LNCAP (cell line): ENCODE measurements at regions not wholly inside any gene's neighbourhood (a gene's known extent, or its start where the extent isn't known, plus 50 kb on each side); places are given as distances from the start of the nearest gene placed in this dataset.

ENCODE experiments used
- CTCF ChIP-seq: fragments of 450-650 bp; IDR thresholded peaks from 2 replicates; pipeline ENCODE4 v1.5.1; 2017; ENCODE audit warnings: mild to moderate bottlenecking

- no peak for TF ChIP-seq CTCF
These were observed 72.8 kb upstream of the MC4R start for GRCh38 chr18:60445341-60445740.

- TF ChIP-seq CTCF, result no peak
These were observed 74.2 kb upstream of the MC4R start for GRCh38 chr18:60446821-60447220.

- TF ChIP-seq CTCF, result no peak
These were observed 76.1 kb upstream of the MC4R start for GRCh38 chr18:60448487-60449267.

GRCh38 chr18:60452421-60452820, 79.8 kb upstream of the MC4R start:
- TF ChIP-seq CTCF, result no peak

- no peak for TF ChIP-seq CTCF
These were observed 94.1 kb upstream of the MC4R start for GRCh38 chr18:60466677-60467076.

- TF ChIP-seq CTCF, result no peak
These were observed 97.0 kb upstream of the MC4R start for GRCh38 chr18:60469387-60470100.

- no peak for TF ChIP-seq CTCF
These were observed 99.1 kb upstream of the MC4R start for GRCh38 chr18:60471652-60472051.
